Hepatocyte (in vitro differentiated cells): ENCODE measurements at regions not wholly inside any gene's neighbourhood (a gene's known extent, or its start where the extent isn't known, plus 50 kb on each side); places are given as distances from the start of the nearest gene placed in this dataset.

ENCODE experiments used
- CTCF ChIP-seq: fragments of 200-600 bp; sonication (generic); IDR thresholded peaks from 2 replicates; pipeline ENCODE4 v1.5.1; 2016; ENCODE audit warnings: antibody characterized with exemption, mild to moderate bottlenecking; ENCODE audit not compliant: poor library complexity
- EZH2phosphoT487 ChIP-seq: fragments of 200-600 bp; sonication (generic); IDR thresholded peaks from one replicate; pipeline ENCODE4 v1.6.1; 2018; ENCODE audit warnings: antibody characterized with exemption, mild to moderate bottlenecking, low read depth, moderate library complexity; ENCODE audit not compliant: unreplicated experiment, severe bottlenecking

- TF ChIP-seq CTCF (no peak), EZH2phosphoT487 (no peak)
Observed at GRCh38 chr10:118407026-118407425, 64.9 kb upstream of the FAM204A start.
